GM23338 (cell line): ENCODE measurements at regions not wholly inside any gene's neighbourhood (a gene's known extent, or its start where the extent isn't known, plus 50 kb on each side); places are given as distances from the start of the nearest gene placed in this dataset.

ENCODE experiments used
- CREB1 ChIP-seq: fragments of 250-450 bp; sonication (Bioruptor Pico); IDR thresholded peaks from 2 replicates; pipeline ENCODE4 v1.5.0; 2020; ENCODE audit warnings: low read depth, mild to moderate bottlenecking, moderate library complexity
- EZH2 ChIP-seq: fragments of 200-600 bp; sonication (generic); IDR thresholded peaks from one replicate; pipeline ENCODE4 v1.8.0; 2017; ENCODE audit warnings: antibody characterized with exemption, mild to moderate bottlenecking, low read depth; ENCODE audit not compliant: unreplicated experiment
- EZH2phosphoT487 ChIP-seq: fragments of 200-600 bp; sonication (generic); IDR thresholded peaks from one replicate; pipeline ENCODE4 v1.8.1; 2018; ENCODE audit warnings: antibody characterized with exemption; ENCODE audit not compliant: unreplicated experiment
- JUNB ChIP-seq: IDR thresholded peaks from one replicate; pipeline ENCODE4 v1.6.1; 2016; ENCODE audit warnings: antibody characterized with exemption; ENCODE audit not compliant: unreplicated experiment
- POLR2AphosphoS5 ChIP-seq: IDR thresholded peaks from 2 replicates; pipeline ENCODE4 v1.6.1; 2016; ENCODE audit warnings: antibody characterized with exemption, low read depth
- REST ChIP-seq: IDR thresholded peaks from one replicate; pipeline ENCODE4 v1.6.1; 2018; ENCODE audit warnings: antibody characterized with exemption; ENCODE audit not compliant: unreplicated experiment
- ZNF331 ChIP-seq: fragments of 250-450 bp; sonication (Bioruptor Pico); IDR thresholded peaks from 2 replicates; pipeline ENCODE4 v1.5.0; 2020; ENCODE audit warnings: low read depth, mild to moderate bottlenecking, moderate library complexity
- TF ChIP-seq, protein P1 (sequence below), 2 experiments: fragments of 200-600 bp in 1 of 2; sonication (generic) in 1 of 2; conservative IDR thresholded peaks; 2 replicates each; pipeline versions ENCODE4 v1.5.1 to v1.6.1; 2016 to 2017; ENCODE audit warnings: antibody characterized with exemption in 2 of 2, low read depth in 2 of 2, mild to moderate bottlenecking in 2 of 2, moderate library complexity in 1 of 2
- TF ChIP-seq, protein P2 (sequence below): IDR thresholded peaks from 2 replicates; pipeline ENCODE4 v1.6.1; 2016; ENCODE audit warnings: antibody characterized with exemption

- TF ChIP-seq, protein P1, sequence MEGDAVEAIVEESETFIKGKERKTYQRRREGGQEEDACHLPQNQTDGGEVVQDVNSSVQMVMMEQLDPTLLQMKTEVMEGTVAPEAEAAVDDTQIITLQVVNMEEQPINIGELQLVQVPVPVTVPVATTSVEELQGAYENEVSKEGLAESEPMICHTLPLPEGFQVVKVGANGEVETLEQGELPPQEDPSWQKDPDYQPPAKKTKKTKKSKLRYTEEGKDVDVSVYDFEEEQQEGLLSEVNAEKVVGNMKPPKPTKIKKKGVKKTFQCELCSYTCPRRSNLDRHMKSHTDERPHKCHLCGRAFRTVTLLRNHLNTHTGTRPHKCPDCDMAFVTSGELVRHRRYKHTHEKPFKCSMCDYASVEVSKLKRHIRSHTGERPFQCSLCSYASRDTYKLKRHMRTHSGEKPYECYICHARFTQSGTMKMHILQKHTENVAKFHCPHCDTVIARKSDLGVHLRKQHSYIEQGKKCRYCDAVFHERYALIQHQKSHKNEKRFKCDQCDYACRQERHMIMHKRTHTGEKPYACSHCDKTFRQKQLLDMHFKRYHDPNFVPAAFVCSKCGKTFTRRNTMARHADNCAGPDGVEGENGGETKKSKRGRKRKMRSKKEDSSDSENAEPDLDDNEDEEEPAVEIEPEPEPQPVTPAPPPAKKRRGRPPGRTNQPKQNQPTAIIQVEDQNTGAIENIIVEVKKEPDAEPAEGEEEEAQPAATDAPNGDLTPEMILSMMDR (conservative IDR thresholded peaks at IDR 0.05; ENCODE audit: low read depth in 2 of 2), result no peak
- TF ChIP-seq EZH2phosphoT487, result no peak
- no peak for TF ChIP-seq ZNF331
- no peak for TF ChIP-seq POLR2AphosphoS5
- TF ChIP-seq EZH2, result no peak
- no peak for TF ChIP-seq JUNB
- TF ChIP-seq CREB1 (CRISPR knock-in tag), result no peak
- TF ChIP-seq, protein P2, sequence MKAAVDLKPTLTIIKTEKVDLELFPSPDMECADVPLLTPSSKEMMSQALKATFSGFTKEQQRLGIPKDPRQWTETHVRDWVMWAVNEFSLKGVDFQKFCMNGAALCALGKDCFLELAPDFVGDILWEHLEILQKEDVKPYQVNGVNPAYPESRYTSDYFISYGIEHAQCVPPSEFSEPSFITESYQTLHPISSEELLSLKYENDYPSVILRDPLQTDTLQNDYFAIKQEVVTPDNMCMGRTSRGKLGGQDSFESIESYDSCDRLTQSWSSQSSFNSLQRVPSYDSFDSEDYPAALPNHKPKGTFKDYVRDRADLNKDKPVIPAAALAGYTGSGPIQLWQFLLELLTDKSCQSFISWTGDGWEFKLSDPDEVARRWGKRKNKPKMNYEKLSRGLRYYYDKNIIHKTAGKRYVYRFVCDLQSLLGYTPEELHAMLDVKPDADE, result no peak
- TF ChIP-seq REST, result no peak
Measured at GRCh38 chr6:137734005-137734874, 132.8 kb upstream of the TNFAIP3 start.
